GM12875 (cell line): ENCODE measurements at regions not wholly inside any gene's neighbourhood (a gene's known extent, or its start where the extent isn't known, plus 50 kb on each side); places are given as distances from the start of the nearest gene placed in this dataset.

Experiments
- H3K4me3 ChIP-seq: one replicate; pipeline ENCODE4 v1.5.1; 2011; ENCODE audit warnings: low read depth, low read length, control low read depth
- TF ChIP-seq, protein P1 (sequence below): IDR thresholded peaks from 2 replicates; pipeline ENCODE4 v1.5.1; 2011; ENCODE audit warnings: low read depth, mild to moderate bottlenecking, control low read depth, inconsistent platforms, low read length, moderate library complexity, borderline replicate concordance; ENCODE audit not compliant: insufficient read depth

GRCh38 chr9:82720515-82720914, 342.4 kb downstream of the RASEF start:
- TF ChIP-seq, protein P1, sequence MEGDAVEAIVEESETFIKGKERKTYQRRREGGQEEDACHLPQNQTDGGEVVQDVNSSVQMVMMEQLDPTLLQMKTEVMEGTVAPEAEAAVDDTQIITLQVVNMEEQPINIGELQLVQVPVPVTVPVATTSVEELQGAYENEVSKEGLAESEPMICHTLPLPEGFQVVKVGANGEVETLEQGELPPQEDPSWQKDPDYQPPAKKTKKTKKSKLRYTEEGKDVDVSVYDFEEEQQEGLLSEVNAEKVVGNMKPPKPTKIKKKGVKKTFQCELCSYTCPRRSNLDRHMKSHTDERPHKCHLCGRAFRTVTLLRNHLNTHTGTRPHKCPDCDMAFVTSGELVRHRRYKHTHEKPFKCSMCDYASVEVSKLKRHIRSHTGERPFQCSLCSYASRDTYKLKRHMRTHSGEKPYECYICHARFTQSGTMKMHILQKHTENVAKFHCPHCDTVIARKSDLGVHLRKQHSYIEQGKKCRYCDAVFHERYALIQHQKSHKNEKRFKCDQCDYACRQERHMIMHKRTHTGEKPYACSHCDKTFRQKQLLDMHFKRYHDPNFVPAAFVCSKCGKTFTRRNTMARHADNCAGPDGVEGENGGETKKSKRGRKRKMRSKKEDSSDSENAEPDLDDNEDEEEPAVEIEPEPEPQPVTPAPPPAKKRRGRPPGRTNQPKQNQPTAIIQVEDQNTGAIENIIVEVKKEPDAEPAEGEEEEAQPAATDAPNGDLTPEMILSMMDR, result no peak
- H3K4me3 ChIP-seq, result no peak overlapping the region

DNA sequence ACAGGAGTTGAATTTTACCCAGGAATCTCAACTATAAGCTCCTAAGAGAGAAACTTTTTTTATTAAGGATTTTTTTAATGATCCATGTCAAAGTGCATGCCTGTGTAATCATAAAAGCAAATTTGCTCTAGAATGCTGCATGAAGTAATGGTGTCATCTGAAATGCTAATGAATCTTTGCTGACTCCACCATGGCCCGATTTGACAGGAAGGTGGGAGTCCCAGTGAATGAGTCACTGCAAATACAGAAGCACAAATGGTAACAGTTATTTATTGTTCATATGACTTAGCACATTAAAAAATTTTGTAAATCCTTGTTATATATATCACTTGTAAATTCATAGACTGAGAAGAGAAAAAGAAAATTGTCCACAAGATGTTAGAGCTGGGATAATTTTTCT, 341.3 kb downstream of the RASEF start:
- TF ChIP-seq, protein P1, result no peak
- H3K4me3 ChIP-seq, result no peak overlapping the region

DNA sequence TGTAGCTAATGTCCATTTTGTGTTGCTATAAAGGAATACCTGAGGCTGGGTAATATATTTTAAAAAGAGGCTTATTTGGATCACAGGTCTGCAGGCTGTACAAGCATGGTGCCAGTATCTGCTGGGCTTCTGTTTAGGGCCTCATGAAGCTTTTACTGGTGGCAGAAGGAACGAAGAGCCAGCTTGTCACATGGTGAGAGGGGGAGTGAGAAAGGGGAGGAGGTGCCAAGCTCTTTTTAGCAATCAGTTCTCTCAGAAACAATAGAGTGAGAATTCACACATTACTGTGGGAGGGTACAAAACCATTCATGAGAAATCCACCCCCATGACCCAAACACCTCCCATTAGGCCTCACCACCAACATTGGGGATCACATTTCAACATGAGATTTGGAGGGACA, 340.9 kb downstream of the RASEF start:
- H3K4me3 ChIP-seq, result no peak overlapping the region
- TF ChIP-seq, protein P1, result no peak

- TF ChIP-seq, protein P1, result no peak
- H3K4me3 ChIP-seq, result no peak overlapping the region
Measured at GRCh38 chr9:82722561-82722960, 340.4 kb downstream of the RASEF start.

DNA sequence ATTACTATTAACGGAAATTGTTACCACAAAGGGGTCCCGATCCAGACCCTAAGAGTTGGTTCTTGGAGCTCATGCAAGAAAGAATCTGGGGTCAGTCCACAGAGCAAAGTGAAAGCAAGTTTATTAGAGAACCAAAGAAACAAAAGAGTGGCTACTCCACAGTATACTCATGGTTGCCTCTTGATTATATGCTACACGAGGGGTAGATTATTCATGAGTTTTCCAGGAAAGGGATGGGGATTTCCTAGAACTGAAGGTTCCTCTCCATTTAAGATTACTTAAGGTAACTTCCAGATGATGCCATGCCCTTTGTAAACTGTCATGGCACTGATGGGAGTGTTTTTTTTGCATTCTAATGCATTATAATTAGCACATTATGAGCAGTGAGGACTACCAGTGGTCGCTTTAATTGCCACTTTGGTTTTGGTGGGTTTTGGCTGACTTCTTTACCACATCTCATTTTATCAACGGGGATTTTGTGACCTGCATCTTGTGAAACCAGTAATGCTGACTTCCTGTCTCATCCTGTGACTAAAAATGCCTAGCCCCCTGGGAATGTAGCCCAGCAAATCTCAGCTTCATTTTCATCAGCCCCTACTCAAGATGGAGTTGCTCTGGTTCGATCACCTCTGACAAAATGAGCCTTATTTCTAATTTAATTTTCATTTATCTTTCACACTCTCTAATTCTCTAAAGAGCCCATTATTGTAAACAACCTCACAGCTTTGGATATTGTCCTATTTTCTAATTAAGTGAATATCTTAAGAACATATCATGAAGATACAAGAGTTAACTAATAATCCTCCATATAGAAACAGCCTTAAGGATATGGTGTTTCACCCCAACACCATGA, 336.3 kb downstream of the RASEF start:
- H3K4me3 ChIP-seq, result no peak overlapping the region
- TF ChIP-seq, protein P1, result no peak

- no peak overlapping the region for H3K4me3 ChIP-seq
- TF ChIP-seq, protein P1, result no peak
Measured at GRCh38 chr9:82729141-82729540, 333.8 kb downstream of the RASEF start.

- H3K4me3 ChIP-seq, result no peak overlapping the region
- TF ChIP-seq, protein P1, result no peak
Measured at GRCh38 chr9:82729991-82730589, 332.9 kb downstream of the RASEF start.
